Ishikawa (cell line): ENCODE measurements at regions not wholly inside any gene's neighbourhood (a gene's known extent, or its start where the extent isn't known, plus 50 kb on each side); places are given as distances from the start of the nearest gene placed in this dataset.

Experiments used
- CEBPB ChIP-seq: IDR thresholded peaks from 2 replicates; pipeline ENCODE4 v1.6.1; 2012
- CREB1 ChIP-seq: IDR thresholded peaks from 2 replicates; pipeline ENCODE4 v1.6.1; 2012; ENCODE audit warnings: low read depth
- EGR1 ChIP-seq: IDR thresholded peaks from 2 replicates; pipeline ENCODE4 v1.6.1; 2012
- EP300 ChIP-seq: IDR thresholded peaks from 2 replicates; pipeline ENCODE4 v1.6.1; 2012; ENCODE audit warnings: borderline replicate concordance
- FOXM1 ChIP-seq: IDR thresholded peaks from 2 replicates; pipeline ENCODE4 v1.6.1; 2012; ENCODE audit warnings: low read depth, borderline replicate concordance
- NFIC ChIP-seq: IDR thresholded peaks from 2 replicates; pipeline ENCODE4 v1.6.1; 2012
- RAD21 ChIP-seq: IDR thresholded peaks from 2 replicates; pipeline ENCODE4 v1.6.1; 2012; ENCODE audit warnings: low read depth
- REST ChIP-seq: IDR thresholded peaks from 2 replicates; pipeline ENCODE4 v1.6.1; 2012; ENCODE audit warnings: low read depth, mild to moderate bottlenecking
- TAF1 ChIP-seq: IDR thresholded peaks from 2 replicates; pipeline ENCODE4 v1.6.1; 2012; ENCODE audit warnings: low read depth, mild to moderate bottlenecking
- TCF12 ChIP-seq: IDR thresholded peaks from 2 replicates; pipeline ENCODE4 v1.6.1; 2012; ENCODE audit warnings: low read depth
- TEAD4 ChIP-seq: IDR thresholded peaks from 2 replicates; pipeline ENCODE4 v1.6.1; 2012
- YY1 ChIP-seq: IDR thresholded peaks from 2 replicates; pipeline ENCODE4 v1.6.1; 2012; ENCODE audit warnings: low read depth
- ZBTB7A ChIP-seq: IDR thresholded peaks from 2 replicates; pipeline ENCODE4 v1.6.1; 2012; ENCODE audit warnings: low read depth
- TF ChIP-seq, protein P1 (sequence below): IDR thresholded peaks from 2 replicates; pipeline ENCODE4 v1.6.1; 2012
- TF ChIP-seq, protein P2 (sequence below): IDR thresholded peaks from 2 replicates; pipeline ENCODE4 v1.6.1; 2012

DNA sequence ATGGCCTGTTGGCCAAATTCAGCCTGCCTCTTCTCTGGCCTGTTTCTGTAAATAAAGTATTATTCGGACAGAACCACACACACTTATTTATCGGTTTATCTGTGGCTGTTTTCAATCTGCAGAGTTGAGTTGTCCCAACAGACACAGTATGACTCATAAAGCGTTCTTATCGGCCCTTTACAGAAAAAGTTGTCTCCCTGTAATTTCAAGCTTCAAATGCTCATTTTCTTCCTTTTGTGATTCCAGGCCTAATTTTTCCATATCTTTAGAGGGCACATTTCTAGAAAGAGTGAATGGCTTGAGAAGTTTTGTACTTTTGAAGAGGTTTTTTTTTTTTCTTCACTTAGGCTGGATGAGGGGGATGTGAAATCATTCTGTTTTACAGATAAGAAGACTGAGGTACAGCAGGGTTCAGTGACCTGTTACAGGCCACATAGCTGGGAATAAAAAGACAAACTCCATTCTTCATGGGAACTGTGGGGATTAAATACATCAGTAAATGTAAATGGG lies 440.9 kb downstream of the TSHZ3 start:
- TF ChIP-seq RAD21 (no peak), NFIC (no peak), TEAD4 (no peak), REST (no peak), YY1 (no peak), FOXM1 (no peak), CEBPB (no peak), ZBTB7A (no peak), TCF12 (no peak), CREB1 (no peak), TAF1 (no peak), EP300 (no peak), EGR1 (no peak)
- TF ChIP-seq, protein P1, sequence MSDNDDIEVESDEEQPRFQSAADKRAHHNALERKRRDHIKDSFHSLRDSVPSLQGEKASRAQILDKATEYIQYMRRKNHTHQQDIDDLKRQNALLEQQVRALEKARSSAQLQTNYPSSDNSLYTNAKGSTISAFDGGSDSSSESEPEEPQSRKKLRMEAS = no peak
- TF ChIP-seq, protein P2, sequence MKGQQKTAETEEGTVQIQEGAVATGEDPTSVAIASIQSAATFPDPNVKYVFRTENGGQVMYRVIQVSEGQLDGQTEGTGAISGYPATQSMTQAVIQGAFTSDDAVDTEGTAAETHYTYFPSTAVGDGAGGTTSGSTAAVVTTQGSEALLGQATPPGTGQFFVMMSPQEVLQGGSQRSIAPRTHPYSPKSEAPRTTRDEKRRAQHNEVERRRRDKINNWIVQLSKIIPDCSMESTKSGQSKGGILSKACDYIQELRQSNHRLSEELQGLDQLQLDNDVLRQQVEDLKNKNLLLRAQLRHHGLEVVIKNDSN = no peak

- TF ChIP-seq FOXM1 (no peak), ZBTB7A (no peak), CEBPB (no peak), REST (no peak), RAD21 (no peak), TEAD4 (no peak)
Measured at GRCh38 chr19:30906871-30907270, 442.4 kb downstream of the TSHZ3 start.

- TF ChIP-seq YY1 (no peak), EP300 (no peak), FOXM1 (no peak), RAD21 (no peak), CEBPB (no peak), TEAD4 (no peak), ZBTB7A (no peak), REST (no peak), CREB1 (no peak), TAF1 (no peak), EGR1 (no peak), TCF12 (no peak), NFIC (no peak)
- TF ChIP-seq, protein P1 = no peak
- TF ChIP-seq, protein P2 = no peak
Measured at GRCh38 chr19:30900051-30900450, 449.2 kb downstream of the TSHZ3 start.

DNA sequence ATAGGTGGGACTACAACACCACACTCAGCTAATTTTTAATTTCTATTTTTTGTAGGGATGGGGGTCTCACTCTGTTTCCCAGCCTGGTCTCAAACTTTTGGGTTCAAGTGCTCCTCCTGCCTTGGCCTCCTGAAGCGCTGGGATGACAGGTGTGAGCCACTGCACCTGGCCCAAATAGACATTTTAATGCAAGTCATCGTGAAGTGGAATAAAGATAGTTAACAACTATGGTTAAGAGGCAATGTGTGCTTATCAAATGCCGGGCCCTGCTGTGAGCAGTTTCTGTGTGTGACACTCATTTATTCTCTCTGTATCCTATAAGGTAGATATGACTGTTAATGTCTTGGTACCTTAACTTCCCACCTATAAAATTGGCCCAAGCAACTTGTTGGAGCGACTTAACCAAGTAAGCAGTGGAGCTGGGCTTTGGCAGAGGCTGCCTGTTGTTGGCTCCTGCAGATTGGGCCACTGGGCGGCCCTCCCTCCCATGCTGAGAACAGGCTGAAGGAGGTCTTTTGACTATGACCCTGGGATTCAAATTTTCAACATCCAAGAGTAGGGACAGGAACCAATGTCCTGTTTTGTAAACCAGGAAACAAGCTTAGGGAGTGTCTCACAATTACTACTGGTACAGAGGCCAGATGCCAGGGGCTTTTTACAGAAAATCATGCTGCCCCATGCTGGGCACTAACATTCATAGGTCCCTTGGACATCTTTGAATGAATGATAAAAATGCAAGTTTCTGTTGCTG lies 450.7 kb downstream of the TSHZ3 start:
- TF ChIP-seq TAF1 (no peak), EP300 (no peak), EGR1 (no peak), REST (no peak), FOXM1 (no peak), CREB1 (no peak), ZBTB7A (no peak), TEAD4 (no peak), YY1 (no peak), CEBPB (no peak), RAD21 (no peak)
- TF ChIP-seq, protein P1 = no peak
- TF ChIP-seq, protein P2 = no peak
